CD14-positive monocyte (primary cell): ENCODE measurements at regions not wholly inside any gene's neighbourhood (a gene's known extent, or its start where the extent isn't known, plus 50 kb on each side); places are given as distances from the start of the nearest gene placed in this dataset.

Source experiments
- DNase-seq, 3 donors: peaks; one replicate each; pipeline ENCODE4 v3.0.0-alpha.2; 2011 to 2022
- H2AFZ ChIP-seq: 2 replicates; pipeline ENCODE4 v1.6.0; 2012; ENCODE audit warnings: mild to moderate bottlenecking, low read depth, low read length, inconsistent platforms; ENCODE audit not compliant: insufficient read depth, poor library complexity, severe bottlenecking
- H3K27ac ChIP-seq, 2 donors: 1 replicate in 1 of 2; 2 replicates in 1 of 2; pipeline ENCODE4 v1.5.1; 2012 to 2013; ENCODE audit warnings: low read length in 2 of 2, control low read depth in 1 of 2, inconsistent platforms in 1 of 2, low read depth in 1 of 2, mild to moderate bottlenecking in 1 of 2
- H3K27me3 ChIP-seq, 2 donors: one replicate each; pipeline versions ENCODE4 v1.6.0 to v1.6.1; 2011 to 2013; ENCODE audit warnings: low read length in 2 of 2; ENCODE audit not compliant: control insufficient read depth in 2 of 2, insufficient read depth in 2 of 2
- H3K36me3 ChIP-seq, 2 donors: replicated peaks in 1 of 2; 1 replicate in 1 of 2; 2 replicates in 1 of 2; pipeline versions ENCODE4 v1.5.1 to v1.6.1; 2012 to 2013; ENCODE audit warnings: low read length in 2 of 2, control low read depth in 1 of 2, inconsistent platforms in 1 of 2, mild to moderate bottlenecking in 1 of 2; ENCODE audit not compliant: insufficient read depth in 2 of 2, control insufficient read depth in 1 of 2
- H3K4me1 ChIP-seq, 2 donors: 1 replicate in 1 of 2; 2 replicates in 1 of 2; pipeline versions ENCODE4 v1.5.1 to v1.6.1; 2012 to 2013; ENCODE audit warnings: low read length in 2 of 2, control low read depth in 1 of 2, inconsistent platforms in 1 of 2, mild to moderate bottlenecking in 1 of 2, moderate library complexity in 1 of 2; ENCODE audit not compliant: insufficient read depth in 2 of 2, control insufficient read depth in 1 of 2
- H3K4me2 ChIP-seq: replicated peaks from 2 replicates; pipeline ENCODE3; 2012; ENCODE audit warnings: low read length, moderate library complexity, mild to moderate bottlenecking; ENCODE audit not compliant: poor library complexity, severe bottlenecking; ENCODE audit errors: extremely low read depth
- H3K4me3 ChIP-seq, 3 experiments: fragments of 200-600 bp in 1 of 3; sonication (generic) in 1 of 3; replicated peaks in 1 of 3; 1 replicate in 2 of 3; 2 replicates in 1 of 3; pipeline ENCODE4 v1.5.1; 2011 to 2013; ENCODE audit warnings: low read length in 3 of 3, mild to moderate bottlenecking in 3 of 3, control low read depth in 2 of 3, low read depth in 2 of 3, inconsistent platforms in 1 of 3, moderate library complexity in 1 of 3
- H3K79me2 ChIP-seq: 2 replicates; pipeline ENCODE4 v1.6.0; 2012; ENCODE audit warnings: mild to moderate bottlenecking, control low read depth, inconsistent platforms, low read length, moderate library complexity; ENCODE audit not compliant: insufficient read depth
- H3K9ac ChIP-seq: 2 replicates; pipeline ENCODE4 v1.6.0; 2017; ENCODE audit warnings: low read length, mild to moderate bottlenecking; ENCODE audit not compliant: insufficient read depth, poor library complexity, severe bottlenecking
- H3K9me3 ChIP-seq, 2 donors: replicated peaks in 1 of 2; 1 replicate in 1 of 2; 2 replicates in 1 of 2; pipeline versions ENCODE4 v1.5.1 to v1.6.1; 2012 to 2013; ENCODE audit warnings: low read length in 2 of 2, control low read depth in 1 of 2; ENCODE audit not compliant: control insufficient read depth in 1 of 2, insufficient read depth in 1 of 2
- H4K20me1 ChIP-seq: 2 replicates; pipeline ENCODE4 v1.6.0; 2012; ENCODE audit warnings: mild to moderate bottlenecking, low read length, control low read depth, moderate library complexity; ENCODE audit not compliant: insufficient read depth
- H3K27ac Mint-ChIP-seq, 7 donors: one replicate each; pipeline ENCODE4 v1.8.0; 2020; ENCODE audit warnings: mild to moderate bottlenecking in 7 of 7, mixed read lengths in 7 of 7, moderate library complexity in 6 of 7, inconsistent platforms in 2 of 7
- H3K27me3 Mint-ChIP-seq, 3 donors: one replicate each; pipeline ENCODE4 v1.8.0; 2021 to 2022; ENCODE audit warnings: low read depth in 3 of 3, mild to moderate bottlenecking in 3 of 3, mixed read lengths in 3 of 3, moderate library complexity in 3 of 3, inconsistent platforms in 1 of 3
- H3K36me3 Mint-ChIP-seq, 2 donors: one replicate each; pipeline ENCODE4 v1.8.0; 2020; ENCODE audit warnings: mixed read lengths in 2 of 2, inconsistent platforms in 1 of 2, mild to moderate bottlenecking in 1 of 2
- H3K4me1 Mint-ChIP-seq: one replicate; pipeline ENCODE4 v1.8.0; 2020; ENCODE audit warnings: mild to moderate bottlenecking, mixed read lengths
- H3K4me3 Mint-ChIP-seq, 2 donors: one replicate each; pipeline ENCODE4 v1.8.0; 2020; ENCODE audit warnings: mild to moderate bottlenecking in 2 of 2, mixed read lengths in 2 of 2, moderate library complexity in 1 of 2
- H3K9me3 Mint-ChIP-seq, 7 donors: one replicate each; pipeline ENCODE4 v1.8.0; 2020 to 2022; ENCODE audit warnings: mixed read lengths in 7 of 7, mild to moderate bottlenecking in 6 of 7, moderate library complexity in 6 of 7, inconsistent platforms in 2 of 7
- CTCF ChIP-seq: fragments of 200-600 bp; IDR thresholded peaks from one replicate; pipeline ENCODE4 v1.8.0; 2022; ENCODE audit warnings: antibody characterized with exemption, mild to moderate bottlenecking
- WGBS: methylation state at CpG from one replicate; pipeline ENCODE4 v1.1.5; 2013; ENCODE audit warnings: missing lambda C conversion rate; ENCODE audit not compliant: insufficient coverage; 5-methylcytosine and 5-hydroxymethylcytosine counted together
- intact Hi-C, 2 donors: fragments of 100-400 bp; cut with micrococcal nuclease; formaldehyde crosslinking; loops; one replicate each; pipeline versions ENCODE4 v1.15.0 to v1.15.1; 2023

DNA sequence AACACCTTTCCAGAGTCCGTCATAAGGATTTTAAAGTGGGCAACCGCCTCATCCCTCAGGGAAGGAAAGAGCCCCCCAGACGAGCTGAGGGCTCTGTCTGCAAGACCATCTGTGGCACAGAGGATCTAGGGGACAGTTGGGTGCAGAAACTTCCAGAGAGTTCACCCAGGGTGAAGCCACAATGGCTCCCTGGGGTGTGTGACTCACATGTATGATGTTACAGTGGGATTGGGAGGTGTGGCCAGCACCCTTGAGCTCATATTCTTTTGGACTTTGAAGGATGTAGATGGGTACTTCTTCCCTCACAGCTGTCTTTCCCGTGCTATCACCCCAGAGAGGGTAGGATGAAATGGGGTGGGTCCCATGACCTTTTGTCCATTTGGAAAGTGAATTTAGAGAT is 95.5 kb downstream of the NCR2 start:
- no peak overlapping the region for H2AFZ ChIP-seq
- WGBS: 29% methylated on average over 1 of the region's 4 CpGs
- H3K4me3 ChIP-seq: no peak overlapping the region
- Mint-ChIP-seq H3K4me3 (no peak overlapping the region), H3K27ac (no peak overlapping the region), H3K27me3 (peaks cover 31 to 44% (median 42%) of the 10 kb centered on the region in 3 donors), H3K4me1 (peaks cover 7% of the 10 kb centered on the region), H3K9me3 (peaks cover 0 to 12% (median 3%) of the 10 kb centered on the region in 7 donors), H3K36me3 (peaks cover 0 to 3% of the 10 kb centered on the region in 2 donors)
- H3K27me3 ChIP-seq: peaks cover 42 to 48% of the 10 kb centered on the region in 2 donors
- TF ChIP-seq CTCF: no peak
- H3K79me2 ChIP-seq: no peaks in the 10 kb centered on the region
- peaks cover 10 to 21% of the 10 kb centered on the region in 2 donors for H3K4me1 ChIP-seq
- intact Hi-C loops: no loop called here
- no peaks in the 10 kb centered on the region for H3K36me3 ChIP-seq
- H3K9me3 ChIP-seq: peaks cover 7 to 21% of the 10 kb centered on the region in 2 donors
- no peak overlapping the region for H3K4me2 ChIP-seq
- H4K20me1 ChIP-seq: no peaks in the 10 kb centered on the region
- H3K9ac ChIP-seq: no peak overlapping the region
- H3K27ac ChIP-seq: no peak overlapping the region
- no peak for DNase-seq

DNA sequence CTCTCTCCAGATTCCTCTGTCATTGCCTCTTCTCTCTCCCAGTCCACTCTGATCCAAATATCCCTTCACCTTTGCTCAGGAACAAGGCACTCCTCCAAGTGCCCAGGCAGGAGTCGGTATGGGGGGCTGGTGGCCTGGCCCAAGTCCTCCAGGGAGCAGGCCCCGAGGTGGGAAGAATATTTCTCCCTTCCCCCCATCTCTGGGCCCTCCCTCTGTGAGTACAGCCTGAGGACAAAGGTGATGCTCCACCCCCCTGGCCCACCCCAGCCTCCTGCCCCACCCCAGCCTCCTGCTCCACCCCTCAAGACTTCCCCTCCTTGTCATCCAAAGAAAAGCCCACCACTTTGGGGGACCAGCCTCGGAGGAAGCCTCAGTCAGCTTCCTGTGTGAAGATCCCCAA is 96.9 kb downstream of the NCR2 start:
- peaks cover 31 to 47% (median 44%) of the 10 kb centered on the region in 3 donors for H3K27me3 Mint-ChIP-seq
- intact Hi-C loops: no loop called here
- H3K9me3 ChIP-seq: peaks cover 0 to 8% of the 10 kb centered on the region in 2 donors
- H3K36me3 Mint-ChIP-seq: peaks cover 0 to 3% of the 10 kb centered on the region in 2 donors
- no peak overlapping the region for H3K4me3 ChIP-seq
- 0% methylated on average over 1 of the region's 3 CpGs for WGBS
- H3K9ac ChIP-seq: no peak overlapping the region
- no peak for TF ChIP-seq CTCF
- H3K4me1 Mint-ChIP-seq: peaks cover 7% of the 10 kb centered on the region
- no peak overlapping the region for H3K4me3 Mint-ChIP-seq
- H3K27ac Mint-ChIP-seq: no peak overlapping the region
- H3K9me3 Mint-ChIP-seq: peaks cover 0 to 8% (median 3%) of the 10 kb centered on the region in 7 donors
- no peak overlapping the region for H2AFZ ChIP-seq
- no peak overlapping the region for H3K4me2 ChIP-seq
- no peaks in the 10 kb centered on the region for H3K36me3 ChIP-seq
- no peaks in the 10 kb centered on the region for H3K79me2 ChIP-seq
- no peak for DNase-seq
- H3K27ac ChIP-seq: no peak overlapping the region
- peaks cover 8 to 19% of the 10 kb centered on the region in 2 donors for H3K4me1 ChIP-seq
- no peaks in the 10 kb centered on the region for H4K20me1 ChIP-seq
- H3K27me3 ChIP-seq: peaks cover 28 to 34% of the 10 kb centered on the region in 2 donors
